HL-60 (cell line): ENCODE measurements at regions not wholly inside any gene's neighbourhood (a gene's known extent, or its start where the extent isn't known, plus 50 kb on each side); places are given as distances from the start of the nearest gene placed in this dataset.

Source experiments
- CTCF ChIP-seq: IDR thresholded peaks from one replicate; pipeline ENCODE4 v1.5.1; 2011; ENCODE audit warnings: low read length, control low read depth, inconsistent platforms; ENCODE audit not compliant: insufficient read depth
- POLR2AphosphoS5 ChIP-seq: IDR thresholded peaks from 2 replicates; pipeline ENCODE4 v1.6.1; 2012; ENCODE audit warnings: low read depth

DNA sequence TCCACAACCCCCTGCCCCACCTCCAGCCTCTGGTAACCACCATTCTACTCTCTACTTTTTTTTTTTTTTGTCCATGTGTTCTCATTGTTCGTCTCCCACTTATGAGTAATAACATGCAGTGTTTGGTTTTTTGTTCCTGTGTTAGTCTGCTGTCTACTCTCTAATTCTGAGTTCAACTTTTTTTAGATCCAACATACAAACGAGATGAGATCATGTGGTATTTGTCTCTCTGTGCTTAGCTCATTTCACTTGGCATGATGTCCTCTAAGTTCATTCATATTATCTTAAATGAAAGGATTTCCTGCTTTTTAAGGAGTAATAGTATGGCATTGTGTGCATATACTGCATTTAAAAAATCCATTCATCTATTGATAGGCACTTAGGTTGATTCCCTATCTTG is 130.9 kb downstream of the NMUR2 start:
- TF ChIP-seq CTCF (no peak), POLR2AphosphoS5 (no peak)
